ENCODE measurements at regions not wholly inside any gene's neighbourhood (a gene's known extent, or its start where the extent isn't known, plus 50 kb on each side); places are given as distances from the start of the nearest gene placed in this dataset.

GRCh38 chr5:21452449-21452848 lies 1400.7 kb downstream of the CDH12 start:
- TF ChIP-seq NRF1 (conservative IDR thresholded peaks at IDR 0.05; ENCODE audit: low read depth, low read length) (no peak), KAT2A (conservative IDR thresholded peaks at IDR 0.05; ENCODE audit: control insufficient read depth, low read depth, low read length) (no peak), MTA2 (IDR thresholded peaks at IDR 0.05; ENCODE audit: low read depth) (no peak), IKZF2 (IDR thresholded peaks at IDR 0.05) (no peak), WRNIP1 (IDR thresholded peaks at IDR 0.05; ENCODE audit: borderline replicate concordance, low read depth, low read length) (no peak), BRCA1 (IDR thresholded peaks at IDR 0.05; ENCODE audit: low read depth, low read length) (no peak)
- TF ChIP-seq, protein P1, sequence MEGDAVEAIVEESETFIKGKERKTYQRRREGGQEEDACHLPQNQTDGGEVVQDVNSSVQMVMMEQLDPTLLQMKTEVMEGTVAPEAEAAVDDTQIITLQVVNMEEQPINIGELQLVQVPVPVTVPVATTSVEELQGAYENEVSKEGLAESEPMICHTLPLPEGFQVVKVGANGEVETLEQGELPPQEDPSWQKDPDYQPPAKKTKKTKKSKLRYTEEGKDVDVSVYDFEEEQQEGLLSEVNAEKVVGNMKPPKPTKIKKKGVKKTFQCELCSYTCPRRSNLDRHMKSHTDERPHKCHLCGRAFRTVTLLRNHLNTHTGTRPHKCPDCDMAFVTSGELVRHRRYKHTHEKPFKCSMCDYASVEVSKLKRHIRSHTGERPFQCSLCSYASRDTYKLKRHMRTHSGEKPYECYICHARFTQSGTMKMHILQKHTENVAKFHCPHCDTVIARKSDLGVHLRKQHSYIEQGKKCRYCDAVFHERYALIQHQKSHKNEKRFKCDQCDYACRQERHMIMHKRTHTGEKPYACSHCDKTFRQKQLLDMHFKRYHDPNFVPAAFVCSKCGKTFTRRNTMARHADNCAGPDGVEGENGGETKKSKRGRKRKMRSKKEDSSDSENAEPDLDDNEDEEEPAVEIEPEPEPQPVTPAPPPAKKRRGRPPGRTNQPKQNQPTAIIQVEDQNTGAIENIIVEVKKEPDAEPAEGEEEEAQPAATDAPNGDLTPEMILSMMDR (IDR thresholded peaks at IDR 0.05 in 2 of 3, conservative IDR thresholded peaks at IDR 0.05 in 1 of 3; ENCODE audit: control insufficient read depth in 2 of 3, extremely low read depth in 1 of 3, insufficient read depth in 1 of 3, low read depth in 3 of 3, low read length in 3 of 3): no peak

All from GM12878 (cell line).